ENCODE measurements at regions not wholly inside any gene's neighbourhood (a gene's known extent, or its start where the extent isn't known, plus 50 kb on each side); places are given as distances from the start of the nearest gene placed in this dataset.
"Not testable (repeated sequence)": the region's sequence is repeated elsewhere in the genome, so short reads cannot be mapped to it uniquely, and the experiment has no call there.

DNA sequence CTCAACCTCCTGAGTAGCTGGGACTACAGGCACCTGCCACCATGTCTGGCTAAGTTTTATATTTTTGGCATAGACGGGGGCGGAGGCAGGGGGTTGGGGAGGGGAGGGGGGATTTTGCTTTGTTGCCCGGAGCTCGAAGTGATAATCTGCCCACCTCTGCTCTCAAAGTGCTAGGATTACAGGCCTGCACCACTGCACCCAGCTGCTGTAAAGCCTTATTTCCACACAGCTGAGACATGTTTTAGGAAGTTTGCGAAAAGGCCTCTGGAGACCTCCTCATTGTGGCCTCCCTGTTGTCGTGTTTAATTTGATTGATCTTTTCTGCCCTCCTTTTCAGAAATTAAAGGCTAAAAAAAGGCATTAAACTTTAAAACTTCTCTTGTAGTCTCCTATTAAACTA, 96.2 kb upstream of the VKORC1L1 start:
- 83% methylated on average over 6 of the region's 6 CpGs for WGBS (ENCODE audit: low lambda C conversion rate, missing lambda C conversion rate)
- H2AFZ ChIP-seq; H3K4me2 ChIP-seq; H3K4me3 ChIP-seq; H3K4me1 ChIP-seq (ENCODE audit: insufficient read depth); H3K27me3 ChIP-seq; H3K9me3 ChIP-seq (ENCODE audit: low read depth); H3K36me3 ChIP-seq (replicated peaks; ENCODE audit: insufficient read depth, low read depth); H4K20me1 ChIP-seq (ENCODE audit: insufficient read depth, poor library complexity, severe bottlenecking); H3K27ac ChIP-seq; DNase-seq (ENCODE audit: low spot score); H3K79me2 ChIP-seq; H3K9me2 ChIP-seq (replicated peaks; ENCODE audit: insufficient read depth): not testable (repeated sequence)

DNA sequence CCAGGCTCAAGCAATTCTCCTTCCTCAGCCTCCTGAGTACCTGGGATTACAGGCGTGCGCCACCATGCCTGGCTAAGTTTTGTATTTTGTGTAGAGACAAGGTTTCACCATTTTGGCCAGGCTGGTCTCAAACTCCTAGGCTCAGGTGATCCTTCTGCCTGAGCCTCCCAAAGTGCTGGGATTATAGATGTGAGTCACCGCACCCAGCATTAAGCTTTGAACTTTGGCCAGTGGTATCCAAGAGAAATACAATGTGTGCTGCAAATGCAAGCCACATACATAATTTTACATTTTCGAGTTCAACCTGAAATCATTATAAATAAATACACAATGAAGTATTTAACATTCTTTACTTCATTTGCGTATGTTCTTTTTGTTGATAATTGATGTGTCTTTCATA, 82.9 kb upstream of the VKORC1L1 start:
- H3K4me3 ChIP-seq = not testable (repeated sequence)

DNA sequence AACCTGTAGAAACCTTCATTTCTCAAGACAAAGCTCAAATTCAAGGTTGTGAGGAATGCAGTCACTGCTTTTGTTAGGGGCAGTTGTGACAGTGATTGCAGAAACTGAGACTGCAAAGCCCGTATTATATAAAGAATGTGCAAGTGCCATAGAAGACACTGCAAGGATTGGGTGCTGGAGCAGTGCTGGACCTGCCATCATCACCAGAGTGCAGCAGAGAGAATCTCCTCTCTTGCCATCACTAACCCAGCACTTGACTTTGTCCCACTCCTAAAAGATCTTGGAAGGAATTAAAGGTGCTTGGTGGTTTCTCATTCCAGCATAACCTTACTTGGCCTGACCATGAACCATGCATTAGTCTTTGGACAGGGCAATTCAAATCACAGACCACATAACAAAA, 81.1 kb upstream of the VKORC1L1 start:
- not testable (repeated sequence) for H2AFZ ChIP-seq; H3K36me3 ChIP-seq (replicated peaks; ENCODE audit: insufficient read depth, low read depth); H4K20me1 ChIP-seq (ENCODE audit: insufficient read depth, poor library complexity, severe bottlenecking); DNase-seq (ENCODE audit: low spot score); H3K4me1 ChIP-seq (ENCODE audit: insufficient read depth); H3K9me3 ChIP-seq (ENCODE audit: low read depth); H3K9me2 ChIP-seq (replicated peaks; ENCODE audit: insufficient read depth); H3K27ac ChIP-seq; H3K79me2 ChIP-seq; H3K4me3 ChIP-seq; H3K4me2 ChIP-seq; H3K27me3 ChIP-seq
- 92% methylated on average over 1 of the region's 1 CpG for WGBS (ENCODE audit: low lambda C conversion rate, missing lambda C conversion rate)

More for the DNA sequence above, 82.9 kb upstream of the VKORC1L1 start:
- not testable (repeated sequence) for H3K4me2 ChIP-seq; H4K20me1 ChIP-seq (ENCODE audit: insufficient read depth, poor library complexity, severe bottlenecking); H3K79me2 ChIP-seq; H3K4me1 ChIP-seq (ENCODE audit: insufficient read depth); H3K27ac ChIP-seq; H3K36me3 ChIP-seq (replicated peaks; ENCODE audit: insufficient read depth, low read depth); H3K27me3 ChIP-seq; H3K9me3 ChIP-seq (ENCODE audit: low read depth); DNase-seq (ENCODE audit: low spot score); H3K9me2 ChIP-seq (replicated peaks; ENCODE audit: insufficient read depth); H2AFZ ChIP-seq
- 95% methylated on average over 5 of the region's 5 CpGs for WGBS (ENCODE audit: low lambda C conversion rate, missing lambda C conversion rate)

DNA sequence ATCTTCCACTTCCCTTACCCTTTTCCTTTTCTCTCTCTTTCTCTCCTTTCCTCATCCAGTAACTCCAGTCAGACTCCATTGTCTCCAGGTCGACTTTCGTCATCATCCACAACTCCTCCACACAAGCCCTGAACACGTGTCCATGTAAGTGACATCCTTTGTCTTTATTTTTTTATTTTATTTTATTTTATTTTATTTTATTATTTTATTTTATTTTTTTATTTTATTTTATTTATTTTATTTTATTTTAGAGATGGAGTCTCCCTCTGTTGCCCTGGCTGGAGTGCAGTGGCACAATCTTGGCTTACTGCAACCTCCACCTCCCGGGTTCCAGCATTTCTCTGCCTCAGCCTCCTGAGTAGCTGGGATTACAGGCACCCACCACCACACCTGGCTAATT, 80.1 kb upstream of the VKORC1L1 start:
- H3K36me3 ChIP-seq (replicated peaks; ENCODE audit: insufficient read depth, low read depth); H3K4me3 ChIP-seq; H3K27ac ChIP-seq; H2AFZ ChIP-seq; H3K4me1 ChIP-seq (ENCODE audit: insufficient read depth); DNase-seq (ENCODE audit: low spot score); H3K9me2 ChIP-seq (replicated peaks; ENCODE audit: insufficient read depth); H3K79me2 ChIP-seq; H4K20me1 ChIP-seq (ENCODE audit: insufficient read depth, poor library complexity, severe bottlenecking); H3K4me2 ChIP-seq; H3K9me3 ChIP-seq (ENCODE audit: low read depth); H3K27me3 ChIP-seq: not testable (repeated sequence)
- 94% methylated on average over 4 of the region's 4 CpGs for WGBS (ENCODE audit: low lambda C conversion rate, missing lambda C conversion rate)

DNA sequence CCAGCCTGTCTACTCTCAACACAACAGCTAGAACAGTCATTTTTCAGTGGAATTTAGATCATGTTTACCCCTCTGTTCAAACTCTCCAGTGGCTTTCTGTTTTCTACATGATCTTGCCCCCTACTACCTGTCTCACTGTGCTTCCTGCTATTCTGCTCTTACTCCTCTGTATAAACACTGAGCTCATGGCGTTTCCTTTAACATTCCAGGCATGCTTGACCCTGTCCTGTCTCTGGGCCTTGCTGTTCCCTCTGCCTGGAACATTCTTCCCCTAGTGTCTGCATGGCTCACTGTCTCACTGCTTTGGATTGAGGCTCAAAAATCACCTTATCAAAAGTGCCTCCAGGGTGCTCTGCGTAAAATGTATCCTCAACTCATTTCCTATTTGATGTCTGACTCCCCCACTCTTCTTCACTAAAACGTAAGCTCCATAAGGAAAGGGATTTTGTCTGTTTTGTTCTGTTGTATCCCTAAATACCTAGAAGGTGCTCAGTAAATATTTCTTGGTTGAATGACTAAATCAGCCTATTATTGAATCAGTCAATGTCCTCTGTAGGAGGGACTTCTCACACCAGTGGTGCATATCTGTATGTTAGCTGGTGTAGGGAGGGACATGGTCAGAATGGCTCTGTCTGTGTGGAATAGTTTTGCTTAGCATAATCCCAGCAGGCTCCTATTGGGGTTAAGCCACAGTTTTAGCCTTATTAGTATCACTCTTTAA, 78.0 kb upstream of the VKORC1L1 start:
- H3K36me3 ChIP-seq (replicated peaks; ENCODE audit: insufficient read depth, low read depth); DNase-seq (ENCODE audit: low spot score); H3K4me2 ChIP-seq; H4K20me1 ChIP-seq (ENCODE audit: insufficient read depth, poor library complexity, severe bottlenecking); H3K4me3 ChIP-seq; H3K4me1 ChIP-seq (ENCODE audit: insufficient read depth); H2AFZ ChIP-seq; H3K27ac ChIP-seq; H3K79me2 ChIP-seq; H3K27me3 ChIP-seq; H3K9me3 ChIP-seq (ENCODE audit: low read depth); H3K9me2 ChIP-seq (replicated peaks; ENCODE audit: insufficient read depth): not testable (repeated sequence)
- WGBS (ENCODE audit: low lambda C conversion rate, missing lambda C conversion rate) = 41% methylated on average over 3 of the region's 3 CpGs

DNA sequence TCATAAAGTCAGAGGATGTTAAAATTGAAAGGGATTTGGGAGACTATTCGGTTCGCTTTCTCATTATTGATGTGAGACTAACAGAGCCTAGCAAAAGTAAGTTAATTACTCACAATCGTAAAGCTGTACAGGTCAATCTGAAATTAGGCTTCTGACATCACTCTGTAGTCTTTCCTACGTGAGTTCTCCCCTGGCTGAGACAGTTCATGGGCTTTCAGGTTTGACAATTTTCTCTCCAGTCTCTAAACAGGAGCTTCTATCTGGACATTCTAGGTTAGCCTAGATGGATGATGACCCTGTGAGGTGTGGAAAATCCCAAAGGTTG, 77.5 kb upstream of the VKORC1L1 start:
- not testable (repeated sequence) for H4K20me1 ChIP-seq (ENCODE audit: insufficient read depth, poor library complexity, severe bottlenecking); H3K79me2 ChIP-seq; H3K27ac ChIP-seq; DNase-seq (ENCODE audit: low spot score); H2AFZ ChIP-seq; H3K27me3 ChIP-seq; H3K9me3 ChIP-seq (ENCODE audit: low read depth); H3K4me1 ChIP-seq (ENCODE audit: insufficient read depth); H3K4me3 ChIP-seq; H3K4me2 ChIP-seq; H3K36me3 ChIP-seq (replicated peaks; ENCODE audit: insufficient read depth, low read depth); H3K9me2 ChIP-seq (replicated peaks; ENCODE audit: insufficient read depth)
- WGBS (ENCODE audit: low lambda C conversion rate, missing lambda C conversion rate) = 97% methylated on average over 4 of the region's 4 CpGs

DNA sequence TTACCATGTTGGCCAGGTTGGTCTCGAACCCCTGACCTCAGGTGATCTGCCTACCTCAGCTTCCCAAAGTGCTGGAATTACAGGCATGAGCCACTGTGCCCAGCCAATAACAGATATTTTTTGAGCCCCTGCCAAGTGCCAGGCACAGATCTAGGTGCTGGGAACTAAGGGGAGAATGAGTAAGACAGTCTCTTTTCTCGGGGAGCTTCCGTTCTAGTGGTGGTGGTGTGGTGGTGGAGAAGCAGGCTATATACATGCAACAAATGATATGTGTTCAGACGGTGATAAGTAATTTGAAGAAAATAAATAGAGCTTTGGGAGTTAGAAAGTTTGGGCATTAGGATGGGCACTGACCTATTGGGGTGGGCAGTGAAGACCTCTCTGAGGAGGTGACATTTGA, 76.7 kb upstream of the VKORC1L1 start:
- H3K4me1 ChIP-seq (ENCODE audit: insufficient read depth) = no peaks in the 10 kb centered on the region
- no peaks in the 10 kb centered on the region for H3K9me2 ChIP-seq (replicated peaks; ENCODE audit: insufficient read depth)
- no peak overlapping the region for H3K27ac ChIP-seq
- H4K20me1 ChIP-seq (ENCODE audit: insufficient read depth, poor library complexity, severe bottlenecking) = no peaks in the 10 kb centered on the region
- H3K27me3 ChIP-seq = no peaks in the 10 kb centered on the region
- H3K4me2 ChIP-seq = no peak overlapping the region
- H3K36me3 ChIP-seq (replicated peaks; ENCODE audit: insufficient read depth, low read depth) = no peaks in the 10 kb centered on the region
- no peak for DNase-seq (ENCODE audit: low spot score)
- H3K9me3 ChIP-seq (ENCODE audit: low read depth) = no peaks in the 10 kb centered on the region
- TF ChIP-seq EZH2phosphoT487 (IDR thresholded peaks at IDR 0.05; ENCODE audit: low read depth, severe bottlenecking, unreplicated experiment) = no peak
- TF ChIP-seq, protein P1, sequence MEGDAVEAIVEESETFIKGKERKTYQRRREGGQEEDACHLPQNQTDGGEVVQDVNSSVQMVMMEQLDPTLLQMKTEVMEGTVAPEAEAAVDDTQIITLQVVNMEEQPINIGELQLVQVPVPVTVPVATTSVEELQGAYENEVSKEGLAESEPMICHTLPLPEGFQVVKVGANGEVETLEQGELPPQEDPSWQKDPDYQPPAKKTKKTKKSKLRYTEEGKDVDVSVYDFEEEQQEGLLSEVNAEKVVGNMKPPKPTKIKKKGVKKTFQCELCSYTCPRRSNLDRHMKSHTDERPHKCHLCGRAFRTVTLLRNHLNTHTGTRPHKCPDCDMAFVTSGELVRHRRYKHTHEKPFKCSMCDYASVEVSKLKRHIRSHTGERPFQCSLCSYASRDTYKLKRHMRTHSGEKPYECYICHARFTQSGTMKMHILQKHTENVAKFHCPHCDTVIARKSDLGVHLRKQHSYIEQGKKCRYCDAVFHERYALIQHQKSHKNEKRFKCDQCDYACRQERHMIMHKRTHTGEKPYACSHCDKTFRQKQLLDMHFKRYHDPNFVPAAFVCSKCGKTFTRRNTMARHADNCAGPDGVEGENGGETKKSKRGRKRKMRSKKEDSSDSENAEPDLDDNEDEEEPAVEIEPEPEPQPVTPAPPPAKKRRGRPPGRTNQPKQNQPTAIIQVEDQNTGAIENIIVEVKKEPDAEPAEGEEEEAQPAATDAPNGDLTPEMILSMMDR (IDR thresholded peaks at IDR 0.05; ENCODE audit: poor library complexity) = no peak
- TF ChIP-seq EZH2 (IDR thresholded peaks at IDR 0.05; ENCODE audit: borderline replicate concordance) = no peak
- no peaks in the 10 kb centered on the region for H3K79me2 ChIP-seq
- no peak overlapping the region for H2AFZ ChIP-seq
- no peak overlapping the region for H3K4me3 ChIP-seq
- 91% methylated on average over 4 of the region's 4 CpGs for WGBS (ENCODE audit: low lambda C conversion rate, missing lambda C conversion rate)

DNA sequence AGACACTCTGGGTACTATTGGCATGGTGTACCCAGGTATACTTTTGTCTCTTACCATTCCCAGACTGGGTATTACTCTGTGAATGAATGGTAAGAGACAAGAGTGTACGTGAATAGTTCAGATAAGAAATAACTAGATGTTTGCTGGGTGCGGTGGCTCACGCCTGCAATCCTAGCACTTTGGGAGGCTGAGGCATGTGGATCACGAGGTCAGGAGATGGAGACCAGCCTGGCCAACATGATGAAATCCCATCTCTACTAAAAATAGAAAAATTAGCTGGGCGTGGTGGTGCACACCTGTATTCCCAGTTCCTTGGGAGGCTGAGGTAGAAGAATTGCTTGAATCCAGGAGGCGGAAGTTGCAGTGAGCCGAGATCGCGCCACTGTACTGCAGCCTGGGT, 75.8 kb upstream of the VKORC1L1 start:
- not testable (repeated sequence) for H4K20me1 ChIP-seq (ENCODE audit: insufficient read depth, poor library complexity, severe bottlenecking); H2AFZ ChIP-seq; H3K4me3 ChIP-seq; H3K79me2 ChIP-seq; H3K4me2 ChIP-seq; DNase-seq (ENCODE audit: low spot score); H3K27me3 ChIP-seq; H3K36me3 ChIP-seq (replicated peaks; ENCODE audit: insufficient read depth, low read depth); H3K9me2 ChIP-seq (replicated peaks; ENCODE audit: insufficient read depth); H3K27ac ChIP-seq; H3K4me1 ChIP-seq (ENCODE audit: insufficient read depth); H3K9me3 ChIP-seq (ENCODE audit: low read depth)
- WGBS (ENCODE audit: low lambda C conversion rate, missing lambda C conversion rate) = 92% methylated on average over 9 of the region's 9 CpGs
